Mesenchymal stem cell (in vitro differentiated cells and primary cell): ENCODE measurements at regions not wholly inside any gene's neighbourhood (a gene's known extent, or its start where the extent isn't known, plus 50 kb on each side); places are given as distances from the start of the nearest gene placed in this dataset.

ENCODE experiments used
- DNase-seq: peaks from one replicate; pipeline ENCODE4 v3.0.0-alpha.2; 2013
- H2AFZ ChIP-seq: one replicate; pipeline ENCODE4 v1.6.1; 2013; ENCODE audit warnings: low read depth, mild to moderate bottlenecking, control low read depth, inconsistent platforms, low read length, moderate library complexity
- H2AK5ac ChIP-seq: 2 replicates; pipeline ENCODE4 v1.6.1; 2013; ENCODE audit warnings: low read length, moderate library complexity, mild to moderate bottlenecking, inconsistent platforms; ENCODE audit not compliant: severe bottlenecking
- H2BK120ac ChIP-seq: one replicate; pipeline ENCODE4 v1.6.1; 2013; ENCODE audit warnings: low read depth, mild to moderate bottlenecking, inconsistent platforms, low read length, moderate library complexity
- H2BK12ac ChIP-seq, 2 experiments: one replicate each; pipeline ENCODE4 v1.6.1; 2013; ENCODE audit warnings: inconsistent platforms in 2 of 2, low read length in 2 of 2, mild to moderate bottlenecking in 2 of 2, moderate library complexity in 2 of 2, control low read depth in 1 of 2
- H2BK15ac ChIP-seq: one replicate; pipeline ENCODE4 v1.6.1; 2013; ENCODE audit warnings: mild to moderate bottlenecking, low read depth, inconsistent platforms; ENCODE audit not compliant: poor library complexity, severe bottlenecking
- H2BK5ac ChIP-seq: 2 replicates; pipeline ENCODE4 v1.6.1; 2013; ENCODE audit warnings: low read depth, mild to moderate bottlenecking, low read length, control low read depth, inconsistent platforms; ENCODE audit not compliant: poor library complexity, severe bottlenecking
- H3K14ac ChIP-seq, 2 experiments: one replicate each; pipeline ENCODE4 v1.6.1; 2013; ENCODE audit warnings: inconsistent platforms in 2 of 2, low read length in 2 of 2, control low read depth in 1 of 2, mild to moderate bottlenecking in 1 of 2, moderate library complexity in 1 of 2
- H3K18ac ChIP-seq, 2 experiments: one replicate each; pipeline ENCODE4 v1.6.1; 2013; ENCODE audit warnings: inconsistent platforms in 2 of 2, low read length in 2 of 2, control low read depth in 1 of 2, low read depth in 1 of 2, mild to moderate bottlenecking in 1 of 2
- H3K23ac ChIP-seq, 2 experiments: one replicate each; pipeline ENCODE4 v1.6.1; 2013; ENCODE audit warnings: inconsistent platforms in 2 of 2, low read length in 2 of 2, mild to moderate bottlenecking in 2 of 2, moderate library complexity in 2 of 2, control low read depth in 1 of 2
- H3K27ac ChIP-seq: 2 replicates; pipeline ENCODE4 v1.5.1; 2013; ENCODE audit warnings: mild to moderate bottlenecking, moderate library complexity, low read length, control low read depth, inconsistent platforms; ENCODE audit not compliant: poor library complexity, severe bottlenecking
- H3K27me3 ChIP-seq, 2 experiments: 2 replicates each; pipeline versions ENCODE4 v1.6.1 to v1.7.0; 2013; ENCODE audit warnings: low read length in 2 of 2, mild to moderate bottlenecking in 2 of 2, moderate library complexity in 2 of 2, control low read depth in 1 of 2, inconsistent platforms in 1 of 2; ENCODE audit not compliant: control insufficient read depth in 1 of 2, insufficient read depth in 1 of 2
- H3K36me3 ChIP-seq, 2 experiments: 2 replicates each; pipeline versions ENCODE4 v1.6.1 to v1.7.0; 2013; ENCODE audit warnings: low read length in 2 of 2, control low read depth in 1 of 2, inconsistent platforms in 1 of 2, low read depth in 1 of 2, mild to moderate bottlenecking in 1 of 2; ENCODE audit not compliant: insufficient read depth in 2 of 2, control insufficient read depth in 1 of 2
- H3K4ac ChIP-seq, 2 experiments: one replicate each; pipeline ENCODE4 v1.6.1; 2013; ENCODE audit warnings: inconsistent platforms in 2 of 2, low read length in 2 of 2, mild to moderate bottlenecking in 2 of 2, moderate library complexity in 2 of 2, control low read depth in 1 of 2, low read depth in 1 of 2
- H3K4me1 ChIP-seq: 2 replicates; pipeline ENCODE4 v1.6.1; 2013; ENCODE audit warnings: low read depth, low read length, control low read depth; ENCODE audit not compliant: control insufficient read depth, insufficient read depth
- H3K4me2 ChIP-seq: 2 replicates; pipeline ENCODE4 v1.6.1; 2013; ENCODE audit warnings: low read length, mild to moderate bottlenecking, inconsistent platforms; ENCODE audit not compliant: poor library complexity, severe bottlenecking
- H3K4me3 ChIP-seq, 2 experiments: 2 replicates each; pipeline versions ENCODE4 v1.5.1 to v1.7.0; 2013; ENCODE audit warnings: low read length in 2 of 2, mild to moderate bottlenecking in 2 of 2, control low read depth in 1 of 2, low read depth in 1 of 2; ENCODE audit not compliant: insufficient read depth in 1 of 2
- H3K79me1 ChIP-seq: replicated peaks from 2 replicates; pipeline ENCODE4 v1.6.1; 2013; ENCODE audit warnings: mild to moderate bottlenecking, control low read depth, low read length, inconsistent platforms; ENCODE audit not compliant: poor library complexity, severe bottlenecking
- H3K9ac ChIP-seq: 2 replicates; pipeline ENCODE4 v1.7.0; 2013; ENCODE audit warnings: mild to moderate bottlenecking, low read length, moderate library complexity
- H3K9me3 ChIP-seq: 2 replicates; pipeline ENCODE4 v1.7.0; 2013; ENCODE audit warnings: mild to moderate bottlenecking, low read length; ENCODE audit not compliant: control insufficient read depth
- H4K8ac ChIP-seq: one replicate; pipeline ENCODE4 v1.6.1; 2013; ENCODE audit warnings: inconsistent platforms, mild to moderate bottlenecking, low read length, moderate library complexity
- H4K91ac ChIP-seq: one replicate; pipeline ENCODE4 v1.6.1; 2013; ENCODE audit warnings: mild to moderate bottlenecking, low read length, inconsistent platforms
- WGBS: methylation state at CpG from one replicate; pipeline ENCODE4 v1.1.7; 2013; ENCODE audit warnings: mixed read lengths; 5-methylcytosine and 5-hydroxymethylcytosine counted together

DNA sequence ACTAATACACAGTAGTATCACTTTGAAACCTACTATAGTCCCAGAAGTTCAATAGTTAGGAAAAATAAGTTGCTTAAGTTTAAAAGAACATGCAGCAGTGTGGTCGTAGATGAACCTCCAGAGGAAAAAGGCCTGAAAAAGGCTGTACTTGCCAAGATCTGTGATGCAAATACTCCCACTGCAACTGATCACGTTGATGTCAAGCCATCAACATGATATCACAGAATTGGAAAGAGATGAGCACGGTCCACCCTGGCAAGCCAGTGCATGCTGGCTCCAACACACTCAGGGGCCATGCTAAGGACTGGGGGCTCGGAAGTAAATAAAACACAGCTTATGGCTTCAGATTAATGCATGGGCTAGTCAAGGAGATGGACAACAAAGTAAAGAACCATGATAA lies 71.8 kb upstream of the LRCH1 start:
- H3K23ac ChIP-seq = no peak overlapping the region
- no peak overlapping the region for H3K4me3 ChIP-seq
- no peak overlapping the region for H4K8ac ChIP-seq
- no peaks in the 10 kb centered on the region for H3K36me3 ChIP-seq
- H4K91ac ChIP-seq = no peak overlapping the region
- H3K18ac ChIP-seq = no peak overlapping the region
- no peak overlapping the region for H2BK120ac ChIP-seq
- 60% methylated on average over 4 of the region's 4 CpGs for WGBS
- H3K27me3 ChIP-seq = no peaks in the 10 kb centered on the region
- no peak overlapping the region for H2BK15ac ChIP-seq
- no peak overlapping the region for H2AFZ ChIP-seq
- no peak overlapping the region for H3K27ac ChIP-seq
- H3K14ac ChIP-seq = no peak overlapping the region
- H3K79me1 ChIP-seq = no peaks in the 10 kb centered on the region
- no peak overlapping the region for H2AK5ac ChIP-seq
- H2BK12ac ChIP-seq = no peak overlapping the region
- no peak overlapping the region for H3K4ac ChIP-seq
- H3K9me3 ChIP-seq = peaks cover 48% of the 10 kb centered on the region
- DNase-seq = no peak
- no peak overlapping the region for H2BK5ac ChIP-seq
- H3K9ac ChIP-seq = no peak overlapping the region
- H3K4me1 ChIP-seq = no peaks in the 10 kb centered on the region
- H3K4me2 ChIP-seq = no peak overlapping the region

DNA sequence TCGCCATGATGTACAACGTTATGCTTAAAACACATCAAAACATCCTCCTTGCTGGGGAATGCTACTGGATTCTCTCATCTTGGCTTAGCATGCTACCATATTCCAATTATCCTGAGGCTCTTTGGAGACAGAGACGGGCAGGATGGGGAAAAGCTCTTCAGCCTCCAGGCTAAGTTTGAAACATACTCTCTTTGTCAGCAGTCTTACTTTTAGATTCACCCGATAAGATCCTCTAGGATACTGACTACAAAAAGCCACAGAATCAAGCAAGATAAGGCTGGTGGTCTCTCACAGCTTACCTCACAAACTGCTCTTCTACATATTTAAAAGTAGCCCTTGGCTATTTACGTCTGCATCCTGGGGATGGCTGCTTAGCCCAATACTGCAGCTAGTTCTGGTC lies 72.8 kb upstream of the LRCH1 start:
- no peak overlapping the region for H2BK120ac ChIP-seq
- H2AK5ac ChIP-seq = no peak overlapping the region
- WGBS = 83% methylated on average over 5 of the region's 5 CpGs
- H2BK12ac ChIP-seq = no peak overlapping the region
- H4K8ac ChIP-seq = no peak overlapping the region
- no peak overlapping the region for H3K14ac ChIP-seq
- peaks cover 38% of the 10 kb centered on the region for H3K9me3 ChIP-seq
- H3K4ac ChIP-seq = no peak overlapping the region
- H2BK5ac ChIP-seq = no peak overlapping the region
- no peak overlapping the region for H2BK15ac ChIP-seq
- H3K9ac ChIP-seq = no peak overlapping the region
- DNase-seq = no peak
- no peak overlapping the region for H3K27ac ChIP-seq
- no peaks in the 10 kb centered on the region for H3K79me1 ChIP-seq
- H3K36me3 ChIP-seq = no peaks in the 10 kb centered on the region
- H3K23ac ChIP-seq = no peak overlapping the region
- H3K4me3 ChIP-seq = no peak overlapping the region
- no peak overlapping the region for H3K4me2 ChIP-seq
- no peak overlapping the region for H4K91ac ChIP-seq
- no peak overlapping the region for H2AFZ ChIP-seq
- no peak overlapping the region for H3K18ac ChIP-seq
- H3K27me3 ChIP-seq = no peaks in the 10 kb centered on the region
- H3K4me1 ChIP-seq = no peaks in the 10 kb centered on the region

DNA sequence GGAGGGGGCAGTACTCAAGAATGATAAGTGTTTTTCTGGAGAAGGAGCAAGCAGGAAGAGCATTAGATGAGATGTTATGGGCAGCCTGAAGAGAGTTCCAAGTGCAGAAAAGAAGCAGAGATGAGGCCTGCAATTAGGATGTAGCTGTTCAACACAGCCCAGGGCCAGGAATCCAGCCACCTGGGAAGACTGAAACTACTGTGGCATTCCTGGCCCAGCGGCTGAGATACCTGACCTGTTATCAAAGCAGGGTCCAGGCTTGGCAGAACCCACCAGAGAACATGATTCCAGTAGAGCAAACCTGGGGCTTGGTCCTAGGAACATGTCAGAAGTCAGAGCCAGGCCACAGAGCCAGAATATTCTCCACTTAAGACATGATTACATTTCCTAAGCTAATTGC lies 73.3 kb upstream of the LRCH1 start:
- Histone ChIP-seq H2BK15ac (no peak overlapping the region), H3K23ac (no peak overlapping the region), H3K79me1 (no peaks in the 10 kb centered on the region), H3K4ac (no peak overlapping the region), H3K14ac (no peak overlapping the region), H3K4me1 (no peaks in the 10 kb centered on the region), H4K91ac (no peak overlapping the region), H3K27ac (no peak overlapping the region), H2AFZ (no peak overlapping the region), H2BK12ac (no peak overlapping the region), H3K18ac (no peak overlapping the region), H3K36me3 (no peaks in the 10 kb centered on the region), H3K4me3 (no peak overlapping the region), H3K9me3 (peaks cover 33% of the 10 kb centered on the region), H4K8ac (no peak overlapping the region), H3K27me3 (no peaks in the 10 kb centered on the region), H2AK5ac (no peak overlapping the region), H3K9ac (no peak overlapping the region), H2BK120ac (no peak overlapping the region), H2BK5ac (no peak overlapping the region), H3K4me2 (no peak overlapping the region)
- no peak for DNase-seq
- 89% methylated on average over 1 of the region's 1 CpG for WGBS

DNA sequence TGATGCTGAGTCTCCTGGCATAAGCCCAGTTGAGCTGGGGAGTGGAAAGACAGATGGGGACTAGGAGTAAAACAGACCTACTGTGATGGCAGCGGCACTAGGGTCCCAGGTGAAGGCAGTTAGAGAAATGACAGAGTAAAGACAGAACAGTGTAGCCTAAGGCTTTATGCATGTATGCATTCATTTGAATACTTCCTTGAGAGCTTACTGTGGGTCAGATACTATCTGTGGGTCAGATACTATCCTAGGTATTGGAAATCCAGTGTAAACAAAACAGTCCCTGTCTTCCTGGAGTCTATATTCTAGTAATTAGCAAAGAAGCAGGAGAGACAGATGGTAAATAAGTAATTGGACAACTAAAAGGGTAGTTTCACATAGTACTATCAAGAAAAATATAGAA lies 73.7 kb upstream of the LRCH1 start:
- peaks cover 30% of the 10 kb centered on the region for H3K9me3 ChIP-seq
- H2BK15ac ChIP-seq = no peak overlapping the region
- H3K4ac ChIP-seq = no peak overlapping the region
- H2AFZ ChIP-seq = no peak overlapping the region
- WGBS = 100% methylated on average over 1 of the region's 1 CpG
- no peak overlapping the region for H4K8ac ChIP-seq
- H3K4me3 ChIP-seq = no peak overlapping the region
- H2AK5ac ChIP-seq = no peak overlapping the region
- no peak overlapping the region for H2BK5ac ChIP-seq
- H3K36me3 ChIP-seq = no peaks in the 10 kb centered on the region
- no peak overlapping the region for H3K14ac ChIP-seq
- no peaks in the 10 kb centered on the region for H3K27me3 ChIP-seq
- H3K23ac ChIP-seq = no peak overlapping the region
- H2BK120ac ChIP-seq = no peak overlapping the region
- no peak for DNase-seq
- no peak overlapping the region for H3K27ac ChIP-seq
- no peak overlapping the region for H3K4me2 ChIP-seq
- no peak overlapping the region for H3K9ac ChIP-seq
- H3K18ac ChIP-seq = no peak overlapping the region
- H4K91ac ChIP-seq = no peak overlapping the region
- no peaks in the 10 kb centered on the region for H3K79me1 ChIP-seq
- no peak overlapping the region for H2BK12ac ChIP-seq
- no peaks in the 10 kb centered on the region for H3K4me1 ChIP-seq
